Panc1 (cell line): ENCODE measurements at regions not wholly inside any gene's neighbourhood (a gene's known extent, or its start where the extent isn't known, plus 50 kb on each side); places are given as distances from the start of the nearest gene placed in this dataset.

Experiments
- ATAC-seq: fragments of 200-7000 bp; cut with Tn5 transposase; 2 replicates; pipeline ENCODE4 v1.9.1; 2020; ENCODE audit warnings: mild to moderate bottlenecking, moderate library complexity
- BruUV-seq: library from RNA; stranded (reverse); fragments of 400-500 nt; replicated peaks from 2 replicates; lab custom pipeline; 2021; lab: Mats Ljungman, UMichigan
- CTCF ChIA-PET: fragments of 300-600 bp; sonication (Branson Sonifier 250); formaldehyde crosslinking; loops from one replicate; lab custom pipeline; 2022; ENCODE audit warnings: antibody characterized with exemption; lab: Charles Lee
- POLR2A ChIA-PET: fragments of 300-600 bp; sonication (Branson Sonifier 250); formaldehyde crosslinking; loops from one replicate; lab custom pipeline; 2022; ENCODE audit warnings: antibody characterized with exemption; lab: Charles Lee
- DNase-seq: peaks from one replicate; pipeline ENCODE4 v3.0.0-alpha.2; 2010; ENCODE audit warnings: low read depth, low spot score
- H3K27ac ChIP-seq: 2 replicates; pipeline ENCODE4 v1.5.1; 2011; ENCODE audit warnings: mild to moderate bottlenecking, low read length, inconsistent platforms
- H3K27me3 ChIP-seq: fragments of 200-500 bp; sonication (Bioruptor generic); 2 replicates; pipeline ENCODE4 v1.6.0; 2014; ENCODE audit warnings: low read length, inconsistent platforms; ENCODE audit not compliant: control insufficient read depth, insufficient read depth
- H3K36me3 ChIP-seq: fragments of 200-500 bp; sonication (Bioruptor generic); 2 replicates; pipeline ENCODE4 v1.5.1; 2014; ENCODE audit warnings: inconsistent platforms, mild to moderate bottlenecking, low read length, moderate library complexity; ENCODE audit not compliant: control insufficient read depth, insufficient read depth
- H3K4me1 ChIP-seq: 2 replicates; pipeline ENCODE4 v1.5.1; 2011; ENCODE audit warnings: inconsistent platforms, mild to moderate bottlenecking, low read length, moderate library complexity; ENCODE audit not compliant: control insufficient read depth, insufficient read depth
- H3K4me3 ChIP-seq, 2 experiments: 2 replicates each; pipeline ENCODE4 v1.5.1; 2011 to 2012; ENCODE audit warnings: low read depth in 2 of 2, low read length in 2 of 2, mild to moderate bottlenecking in 2 of 2, inconsistent platforms in 1 of 2, moderate library complexity in 1 of 2
- H3K9me3 ChIP-seq: fragments of 200-500 bp; sonication (Bioruptor generic); 2 replicates; pipeline ENCODE4 v1.5.1; 2014; ENCODE audit warnings: low read depth, mild to moderate bottlenecking, inconsistent platforms, low read length, moderate library complexity; ENCODE audit not compliant: control insufficient read depth, insufficient read depth
- CTCF ChIP-seq: fragments of 450-650 bp; IDR thresholded peaks from 2 replicates; pipeline ENCODE4 v1.5.1; 2017; ENCODE audit warnings: mild to moderate bottlenecking
- POLR2AphosphoS5 ChIP-seq: IDR thresholded peaks from 2 replicates; pipeline ENCODE4 v1.6.1; 2012; ENCODE audit warnings: mild to moderate bottlenecking, low read depth, low read length, moderate library complexity
- REST ChIP-seq, 2 experiments: IDR thresholded peaks; 2 replicates each; pipeline ENCODE4 v1.6.1; 2011 to 2012; ENCODE audit warnings: low read depth in 2 of 2, control low read depth in 1 of 2, low read length in 1 of 2, mild to moderate bottlenecking in 1 of 2, moderate library complexity in 1 of 2; ENCODE audit not compliant: insufficient read depth in 1 of 2
- SIN3A ChIP-seq: IDR thresholded peaks from 2 replicates; pipeline ENCODE4 v1.6.1; 2012; ENCODE audit warnings: low read depth, mild to moderate bottlenecking, low read length, moderate library complexity, borderline replicate concordance; ENCODE audit not compliant: insufficient read depth
- TCF7L2 ChIP-seq: IDR thresholded peaks from 2 replicates; pipeline ENCODE4 v1.6.1; 2011; ENCODE audit warnings: mild to moderate bottlenecking, low read depth, low read length, inconsistent platforms
- in situ Hi-C: cut with HindIII; loops from 2 replicates; pipeline ENCODE4 v1.10.0; 2016; ENCODE audit warnings: low sequenced_read_pairs, low pct_unique_long_range_greater_than_20kb
- intact Hi-C: fragments of 100-400 bp; cut with micrococcal nuclease; formaldehyde crosslinking; loops from one replicate; pipeline ENCODE4 v1.10.0; 2022; ENCODE audit not compliant: unreplicated experiment

GRCh38 chr4:182144626-182145333 is 98.4 kb upstream of the TENM3 start:
- in situ Hi-C loops (no loop called here), intact Hi-C loops (no loop called here)
- H3K36me3 ChIP-seq, result no peaks in the 10 kb centered on the region; the same call in 1 of the 2 replicates
- CTCF ChIA-PET, result no interaction called here
- ATAC-seq, result peak; percentile 57
- H3K4me1 ChIP-seq, result no peaks in the 10 kb centered on the region
- POLR2A ChIA-PET, result no interaction called here
- DNase-seq, result no peak
- H3K4me3 ChIP-seq, result peak overlapping the region; percentile 24 to 45; a peak in 3 of 4 replicates
- no peak overlapping the region for H3K27ac ChIP-seq
- H3K9me3 ChIP-seq, result no peaks in the 10 kb centered on the region
- no TSS peak for BruUV-seq
- TF ChIP-seq REST (IDR thresholded peaks at IDR 0.05; ENCODE audit: insufficient read depth in 1 of 2, low read depth in 2 of 2, low read length in 1 of 2), result no peak
- H3K27me3 ChIP-seq, result peaks cover 13% of the 10 kb centered on the region

- POLR2A ChIA-PET, result no interaction called here
- H3K4me1 ChIP-seq, result no peaks in the 10 kb centered on the region
- no TSS peak for BruUV-seq
- intact Hi-C loops, result no loop called here
- no peak for ATAC-seq
- H3K4me3 ChIP-seq, result peak overlapping the region; percentile 24 to 45; a peak in 3 of 4 replicates
- no peaks in the 10 kb centered on the region; the same call in 1 of the 2 replicates for H3K36me3 ChIP-seq
- DNase-seq, result no peak
- peaks cover 13% of the 10 kb centered on the region for H3K27me3 ChIP-seq
- H3K9me3 ChIP-seq, result no peaks in the 10 kb centered on the region
- in situ Hi-C loops, result no loop called here
- CTCF ChIA-PET, result no interaction called here
- no peak overlapping the region for H3K27ac ChIP-seq
- no peak for TF ChIP-seq SIN3A
- no peak for TF ChIP-seq CTCF
- TF ChIP-seq REST (IDR thresholded peaks at IDR 0.05; ENCODE audit: insufficient read depth in 1 of 2, low read depth in 2 of 2, low read length in 1 of 2), result no peak
- TF ChIP-seq TCF7L2, result no peak
- no peak for TF ChIP-seq POLR2AphosphoS5
These were observed 97.8 kb upstream of the TENM3 start for GRCh38 chr4:182145334-182145905.
